ENCODE measurements at regions not wholly inside any gene's neighbourhood (a gene's known extent, or its start where the extent isn't known, plus 50 kb on each side); places are given as distances from the start of the nearest gene placed in this dataset.

DNA sequence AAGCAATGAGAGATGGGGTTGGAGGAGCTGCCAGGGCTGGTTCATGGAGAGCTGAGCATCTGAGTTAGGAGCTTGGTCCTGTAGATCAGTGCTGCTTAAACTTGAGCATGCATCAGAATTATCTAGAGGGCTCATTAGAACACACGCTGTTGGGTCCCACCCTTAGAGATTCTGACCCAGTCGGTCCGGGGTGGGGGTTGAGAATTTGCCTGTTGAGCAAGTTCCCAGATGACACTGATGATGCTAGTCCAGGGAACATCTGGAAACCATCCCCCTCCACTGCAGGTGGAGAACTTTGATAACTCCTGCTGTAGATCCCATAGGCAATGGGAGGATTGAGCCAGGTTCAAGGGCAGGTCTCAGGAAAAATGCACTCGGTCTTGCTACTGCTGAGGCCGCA, 158.0 kb upstream of the KLF4 start:
- no peaks in the 10 kb centered on the region for H4K20me1 ChIP-seq (ENCODE audit: insufficient read depth, low read length, poor library complexity, severe bottlenecking)
- no peaks in the 10 kb centered on the region for H3K79me2 ChIP-seq (ENCODE audit: insufficient read depth, low read length)
- no peaks in the 10 kb centered on the region for H3K9me3 ChIP-seq (ENCODE audit: insufficient read depth, low read depth, low read length)
- H3K36me3 ChIP-seq (ENCODE audit: insufficient read depth, low read length) = no peaks in the 10 kb centered on the region
- no peaks in the 10 kb centered on the region for H3K4me1 ChIP-seq (ENCODE audit: insufficient read depth, low read length, poor library complexity, severe bottlenecking)
- H3K27me3 ChIP-seq (ENCODE audit: insufficient read depth, low read length, poor library complexity, severe bottlenecking) = no peaks in the 10 kb centered on the region
- no peak overlapping the region for H3K4me2 ChIP-seq (ENCODE audit: low read depth, low read length, poor library complexity, severe bottlenecking)
- TF ChIP-seq CTCF (conservative IDR thresholded peaks at IDR 0.05; ENCODE audit: low read length) (no peak), EZH2phosphoT487 (IDR thresholded peaks at IDR 0.05; ENCODE audit: borderline replicate concordance) (no peak)
- no peak overlapping the region for H3K4me3 ChIP-seq (ENCODE audit: low read length, poor library complexity, severe bottlenecking)
- no peaks in the 10 kb centered on the region for H3F3A ChIP-seq (ENCODE audit: low read depth)
- H3K9ac ChIP-seq (ENCODE audit: low read depth, low read length, poor library complexity, severe bottlenecking) = no peak overlapping the region
- no peaks in the 10 kb centered on the region for H3K9me2 ChIP-seq (replicated peaks; ENCODE audit: low read depth, low read length)
- no peak overlapping the region for H2AFZ ChIP-seq (ENCODE audit: low read length)

GRCh38 chr9:107647141-107647540, 157.6 kb upstream of the KLF4 start:
- Histone ChIP-seq H3K4me2 (ENCODE audit: low read depth, low read length, poor library complexity, severe bottlenecking) (no peak overlapping the region), H3K27me3 (ENCODE audit: insufficient read depth, low read length, poor library complexity, severe bottlenecking) (no peaks in the 10 kb centered on the region), H3K9me3 (ENCODE audit: insufficient read depth, low read depth, low read length) (no peaks in the 10 kb centered on the region), H3K36me3 (ENCODE audit: insufficient read depth, low read length) (no peaks in the 10 kb centered on the region), H3K4me1 (ENCODE audit: insufficient read depth, low read length, poor library complexity, severe bottlenecking) (no peaks in the 10 kb centered on the region), H3K9me2 (replicated peaks; ENCODE audit: low read depth, low read length) (no peaks in the 10 kb centered on the region), H2AFZ (ENCODE audit: low read length) (no peak overlapping the region), H3F3A (ENCODE audit: low read depth) (no peaks in the 10 kb centered on the region), H3K4me3 (ENCODE audit: low read length, poor library complexity, severe bottlenecking) (no peak overlapping the region), H3K9ac (ENCODE audit: low read depth, low read length, poor library complexity, severe bottlenecking) (no peak overlapping the region), H3K79me2 (ENCODE audit: insufficient read depth, low read length) (no peaks in the 10 kb centered on the region), H4K20me1 (ENCODE audit: insufficient read depth, low read length, poor library complexity, severe bottlenecking) (no peaks in the 10 kb centered on the region)
- no peak for TF ChIP-seq CTCF (conservative IDR thresholded peaks at IDR 0.05; ENCODE audit: low read length)

DNA sequence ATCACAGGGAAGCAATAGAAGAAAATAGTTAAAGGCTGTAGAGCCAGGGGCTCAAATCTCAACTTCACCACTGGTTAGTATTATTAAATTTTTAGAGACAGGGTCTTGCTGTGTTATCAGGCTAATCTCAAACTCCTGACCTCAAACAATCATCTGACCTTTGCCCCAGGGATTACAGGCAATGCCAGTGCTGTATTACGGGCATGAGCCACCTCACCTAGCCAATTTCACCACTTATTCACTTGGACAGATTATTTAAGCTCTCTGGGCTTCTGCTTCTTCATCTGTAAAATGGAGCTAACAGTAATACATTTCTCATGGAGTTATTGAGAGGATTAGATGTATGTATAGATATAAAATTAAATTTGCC, 155.9 kb upstream of the KLF4 start:
- Histone ChIP-seq H3K4me2 (ENCODE audit: low read depth, low read length, poor library complexity, severe bottlenecking) (no peak overlapping the region), H2AFZ (ENCODE audit: low read length) (no peak overlapping the region), H3K27me3 (ENCODE audit: insufficient read depth, low read length, poor library complexity, severe bottlenecking) (no peaks in the 10 kb centered on the region), H3K9me2 (replicated peaks; ENCODE audit: low read depth, low read length) (no peaks in the 10 kb centered on the region), H3K4me1 (ENCODE audit: insufficient read depth, low read length, poor library complexity, severe bottlenecking) (no peaks in the 10 kb centered on the region), H3F3A (ENCODE audit: low read depth) (no peaks in the 10 kb centered on the region), H3K9me3 (ENCODE audit: insufficient read depth, low read depth, low read length) (no peaks in the 10 kb centered on the region; the same call in 1 of the 2 replicates), H4K20me1 (ENCODE audit: insufficient read depth, low read length, poor library complexity, severe bottlenecking) (no peaks in the 10 kb centered on the region), H3K79me2 (ENCODE audit: insufficient read depth, low read length) (no peaks in the 10 kb centered on the region), H3K36me3 (ENCODE audit: insufficient read depth, low read length) (no peaks in the 10 kb centered on the region), H3K9ac (ENCODE audit: low read depth, low read length, poor library complexity, severe bottlenecking) (no peak overlapping the region), H3K4me3 (ENCODE audit: low read length, poor library complexity, severe bottlenecking) (no peak overlapping the region)
- no peak for TF ChIP-seq EZH2phosphoT487 (IDR thresholded peaks at IDR 0.05; ENCODE audit: borderline replicate concordance)
- TF ChIP-seq CTCF (conservative IDR thresholded peaks at IDR 0.05; ENCODE audit: low read length) = no peak

All from Loucy (cell line).